HG03521 (cell line): ENCODE measurements at regions not wholly inside any gene's neighbourhood (a gene's known extent, or its start where the extent isn't known, plus 50 kb on each side); places are given as distances from the start of the nearest gene placed in this dataset.
"Not testable (repeated sequence)": the region's sequence is repeated elsewhere in the genome, so short reads cannot be mapped to it uniquely, and the experiment has no call there.

Experiments
- ATAC-seq: cut with Tn5 transposase; IDR thresholded peaks from one replicate; pipeline ENCODE4 v1.9.1; 2021; ENCODE audit warnings: mild to moderate bottlenecking, moderate library complexity; ENCODE audit not compliant: unreplicated experiment

- ATAC-seq: no peak
These were observed 491.1 kb upstream of the TSHZ3 start for GRCh38 chr19:31840371-31840770.

GRCh38 chr19:31841755-31842154, 492.5 kb upstream of the TSHZ3 start:
- no peak for ATAC-seq

- no peak for ATAC-seq
These were observed 482.3 kb upstream of the ZNF507 start for GRCh38 chr19:31863122-31863521.

DNA sequence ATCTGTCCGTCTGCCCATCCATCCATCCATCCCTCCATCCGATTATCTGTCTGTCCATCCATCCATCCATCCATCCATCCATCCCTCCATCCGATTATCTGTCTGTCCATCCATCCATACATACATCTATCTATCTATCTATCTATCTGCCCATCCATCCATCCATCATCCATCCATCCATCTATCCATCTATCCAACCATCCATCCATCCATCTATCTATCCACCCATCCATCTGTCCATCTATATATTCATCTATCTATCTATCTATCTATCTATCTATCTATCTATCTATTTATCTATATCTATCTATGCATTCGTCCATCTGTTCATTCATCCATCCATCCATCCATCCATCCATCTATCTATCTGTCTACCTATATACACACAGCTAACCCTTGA, 471.1 kb upstream of the ZNF507 start:
- ATAC-seq: no peak

- no peak for ATAC-seq
These were observed 469.8 kb upstream of the ZNF507 start for GRCh38 chr19:31875591-31875990.

DNA sequence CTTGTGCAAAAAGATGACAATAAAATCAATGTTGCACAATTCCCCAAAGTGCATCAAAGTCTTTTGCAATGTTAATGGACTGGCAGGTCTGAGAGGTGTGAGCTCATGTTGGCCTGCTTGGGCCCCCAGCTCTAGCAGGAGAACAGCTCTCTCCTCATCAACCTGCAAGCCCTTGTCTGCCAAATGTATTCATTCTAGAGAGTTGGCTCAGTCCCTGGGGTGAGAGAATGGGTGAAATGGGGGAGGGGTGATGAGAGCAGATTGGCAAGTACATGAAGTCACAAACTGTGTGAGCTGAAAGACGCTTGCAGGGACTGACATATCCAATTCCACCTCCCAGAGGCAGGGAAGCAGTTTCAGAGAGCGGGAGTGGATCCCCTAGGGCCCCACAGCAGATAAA, 465.1 kb upstream of the ZNF507 start:
- ATAC-seq: no peak

DNA sequence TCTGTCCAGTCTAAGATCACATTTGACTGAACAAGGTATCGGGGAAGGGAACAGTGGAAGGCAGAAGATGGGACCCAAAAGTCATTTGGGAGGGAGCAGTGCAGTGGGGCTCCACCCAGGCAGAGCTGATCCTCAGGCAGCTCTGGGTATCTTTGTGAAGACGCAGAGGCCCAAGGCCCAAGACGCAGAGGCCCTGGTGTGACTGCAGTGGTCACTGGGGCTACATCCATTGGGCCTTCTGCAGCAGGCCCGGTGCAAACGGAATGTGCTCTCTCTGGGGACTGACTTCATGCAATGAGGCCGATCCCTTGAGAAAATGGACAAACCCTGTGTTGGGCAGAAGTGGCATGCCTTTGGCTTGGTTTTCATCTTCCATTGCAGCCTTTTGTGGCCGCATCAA, 463.4 kb upstream of the ZNF507 start:
- ATAC-seq: no peak

GRCh38 chr19:31882709-31883108, 462.7 kb upstream of the ZNF507 start:
- no peak for ATAC-seq

GRCh38 chr19:31883296-31883990, 462.0 kb upstream of the ZNF507 start:
- no peak for ATAC-seq

DNA sequence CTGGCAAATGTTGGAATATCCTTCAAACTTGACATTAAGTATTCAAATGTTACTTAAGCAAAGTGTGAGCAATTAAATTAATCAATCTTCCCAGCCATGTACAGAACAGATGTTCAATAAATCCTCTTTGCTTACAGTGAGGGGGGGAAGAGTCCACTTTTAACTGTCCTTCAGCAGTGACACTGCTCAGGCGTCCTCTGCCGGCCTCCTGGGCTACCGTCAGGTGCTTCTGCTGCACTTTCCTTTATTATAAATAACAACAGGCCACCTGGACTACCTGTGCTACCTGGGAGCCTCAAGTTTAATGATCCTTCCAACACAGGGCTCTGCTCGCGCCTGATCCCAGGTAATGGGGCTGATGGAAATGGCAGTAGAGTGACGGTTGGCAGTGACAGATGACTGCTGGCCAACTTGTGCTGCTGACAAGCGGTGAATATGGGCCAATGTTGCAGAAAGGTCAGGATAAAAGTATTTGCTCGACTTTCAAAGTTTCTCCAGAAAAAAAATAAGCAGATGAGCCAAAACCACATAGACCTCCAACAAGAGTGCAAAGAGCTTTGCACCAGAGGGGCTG, 460.0 kb upstream of the ZNF507 start:
- ATAC-seq: no peak

GRCh38 chr19:31890230-31890629, 455.2 kb upstream of the ZNF507 start:
- no peak for ATAC-seq

GRCh38 chr19:31892060-31892459, 453.4 kb upstream of the ZNF507 start:
- ATAC-seq: no peak

GRCh38 chr19:31893491-31893890, 451.9 kb upstream of the ZNF507 start:
- not testable (repeated sequence) for ATAC-seq

- ATAC-seq: no peak
These were observed 451.0 kb upstream of the ZNF507 start for GRCh38 chr19:31894451-31894850.

- ATAC-seq: no peak
These were observed 448.1 kb upstream of the ZNF507 start for GRCh38 chr19:31897292-31897691.

GRCh38 chr19:31900991-31901390, 444.4 kb upstream of the ZNF507 start:
- no peak for ATAC-seq

DNA sequence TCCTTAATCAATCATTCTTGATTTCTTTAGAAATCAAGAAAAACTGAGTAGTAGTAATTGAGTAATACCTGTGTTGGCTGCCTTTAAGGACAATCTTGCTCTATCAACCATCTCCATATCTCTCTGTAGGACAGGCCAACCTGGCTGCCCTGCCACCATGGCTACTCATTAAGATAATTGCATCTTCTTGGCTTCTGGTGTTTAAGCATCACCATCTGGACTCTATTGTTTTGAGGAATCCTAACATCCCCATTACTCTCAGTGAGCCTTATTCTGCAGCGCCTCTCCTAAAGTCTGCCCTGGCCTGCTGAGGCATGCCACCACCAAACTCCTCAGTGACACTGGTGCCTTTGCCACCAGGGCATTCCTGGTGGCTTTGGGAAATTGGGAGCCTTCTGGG, 442.6 kb upstream of the ZNF507 start:
- ATAC-seq: no peak

- no peak for ATAC-seq
These were observed 441.4 kb upstream of the ZNF507 start for GRCh38 chr19:31903979-31904378.

GRCh38 chr19:31906111-31906871, 439.1 kb upstream of the ZNF507 start:
- ATAC-seq: no peak

DNA sequence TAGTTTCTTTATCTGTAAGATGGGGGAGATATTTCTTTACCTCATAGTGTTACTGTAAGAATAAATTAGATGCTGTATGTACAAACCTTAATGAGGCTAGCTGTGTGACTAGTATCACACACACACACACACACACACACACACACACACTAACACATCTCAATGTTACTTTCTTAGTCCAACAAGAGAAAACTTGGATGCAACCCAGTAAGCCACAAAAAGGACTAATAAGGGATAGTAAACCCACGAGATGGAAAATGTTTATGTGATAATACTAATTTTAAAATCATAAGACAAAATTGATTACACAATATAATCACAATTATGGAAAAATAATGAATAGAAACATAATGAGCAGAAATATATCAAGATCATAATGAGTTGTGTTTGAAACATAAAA, 437.7 kb upstream of the ZNF507 start:
- ATAC-seq: no peak

- no peak for ATAC-seq
These were observed 437.3 kb upstream of the ZNF507 start for GRCh38 chr19:31908080-31908479.
